GM19463 (cell line): ENCODE measurements at regions not wholly inside any gene's neighbourhood (a gene's known extent, or its start where the extent isn't known, plus 50 kb on each side); places are given as distances from the start of the nearest gene placed in this dataset.

Experiments used
- ATAC-seq: cut with Tn5 transposase; IDR thresholded peaks from one replicate; pipeline ENCODE4 v1.9.1; 2021; ENCODE audit warnings: mild to moderate bottlenecking, moderate library complexity; ENCODE audit not compliant: unreplicated experiment

GRCh38 chr5:52497133-52497693, 290.5 kb upstream of the ITGA1 start:
- no peak for ATAC-seq

- no peak for ATAC-seq
Measured at GRCh38 chr5:52498607-52499006, 289.1 kb upstream of the ITGA1 start.

- ATAC-seq = no peak
Measured at GRCh38 chr5:52502460-52502999, 285.2 kb upstream of the ITGA1 start.

GRCh38 chr5:52504584-52505240, 283.0 kb upstream of the ITGA1 start:
- no peak for ATAC-seq

- no peak for ATAC-seq
Measured at GRCh38 chr5:52517667-52518066, 270.0 kb upstream of the ITGA1 start.

GRCh38 chr5:52520171-52520570, 267.5 kb upstream of the ITGA1 start:
- ATAC-seq = no peak

- no peak for ATAC-seq
Measured at GRCh38 chr5:52521236-52521635, 266.5 kb upstream of the ITGA1 start.

- no peak for ATAC-seq
Measured at GRCh38 chr5:52523701-52524100, 264.0 kb upstream of the ITGA1 start.

- no peak for ATAC-seq
Measured at GRCh38 chr5:52531105-52531504, 256.6 kb upstream of the ITGA1 start.

GRCh38 chr5:52543594-52543993, 244.1 kb upstream of the ITGA1 start:
- ATAC-seq = no peak

- no peak for ATAC-seq
Measured at GRCh38 chr5:52544738-52545137, 243.0 kb upstream of the ITGA1 start.

GRCh38 chr5:52554293-52554692, 233.4 kb upstream of the ITGA1 start:
- no peak for ATAC-seq

GRCh38 chr5:52560366-52560765, 227.3 kb upstream of the ITGA1 start:
- no peak for ATAC-seq

- ATAC-seq = no peak
Measured at GRCh38 chr5:52562473-52562872, 225.2 kb upstream of the ITGA1 start.

GRCh38 chr5:52564587-52564986, 223.1 kb upstream of the ITGA1 start:
- no peak for ATAC-seq

- no peak for ATAC-seq
Measured at GRCh38 chr5:52577546-52577945, 210.2 kb upstream of the ITGA1 start.

GRCh38 chr5:52579391-52579790, 208.3 kb upstream of the ITGA1 start:
- ATAC-seq = no peak

GRCh38 chr5:52580921-52581320, 206.8 kb upstream of the ITGA1 start:
- no peak for ATAC-seq

GRCh38 chr5:52582313-52582712, 205.4 kb upstream of the ITGA1 start:
- no peak for ATAC-seq

- no peak for ATAC-seq
Measured at GRCh38 chr5:52587131-52587530, 200.6 kb upstream of the ITGA1 start.

GRCh38 chr5:52597625-52598024, 190.1 kb upstream of the ITGA1 start:
- no peak for ATAC-seq

- ATAC-seq = no peak
Measured at GRCh38 chr5:52598968-52599367, 188.7 kb upstream of the ITGA1 start.
